Fibroblast of skin of right quadriceps (primary cell): ENCODE measurements at regions not wholly inside any gene's neighbourhood (a gene's known extent, or its start where the extent isn't known, plus 50 kb on each side); places are given as distances from the start of the nearest gene placed in this dataset.
"Not testable (repeated sequence)": the region's sequence is repeated elsewhere in the genome, so short reads cannot be mapped to it uniquely, and the experiment has no call there.

ENCODE experiments used
- DNase-seq: peaks from one replicate; pipeline ENCODE4 v3.0.0-alpha.2; 2013

DNA sequence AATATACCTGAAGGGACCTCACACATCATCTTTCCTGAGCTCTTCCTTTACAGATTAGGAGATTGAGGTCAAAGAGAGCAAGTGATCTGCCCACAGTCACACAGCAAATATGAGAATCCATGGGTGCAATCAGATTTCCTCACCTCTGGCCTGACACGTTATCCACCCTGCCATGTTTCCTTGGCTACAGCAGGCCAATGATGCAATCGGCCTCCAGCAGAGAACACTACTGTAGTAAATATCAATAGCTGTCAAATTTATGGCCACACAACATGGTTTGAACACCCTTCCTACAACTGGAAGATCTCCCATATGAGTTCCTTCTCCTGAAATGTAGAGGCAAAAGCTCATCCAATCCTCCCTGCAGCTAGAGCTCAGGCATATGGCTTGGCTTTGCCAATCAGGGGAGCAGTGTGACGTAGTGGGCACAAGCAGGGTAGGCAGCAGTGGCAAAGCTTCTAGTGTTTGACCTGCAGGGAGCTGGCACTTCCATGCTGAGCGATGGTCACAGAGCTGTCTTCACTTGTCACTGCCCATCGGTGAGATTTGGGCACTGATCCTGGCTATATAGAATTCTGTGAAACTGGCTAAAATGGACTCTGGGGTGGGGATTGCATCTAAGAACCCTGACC is 271.3 kb downstream of the TJP1 start:
- DNase-seq: no peak

DNA sequence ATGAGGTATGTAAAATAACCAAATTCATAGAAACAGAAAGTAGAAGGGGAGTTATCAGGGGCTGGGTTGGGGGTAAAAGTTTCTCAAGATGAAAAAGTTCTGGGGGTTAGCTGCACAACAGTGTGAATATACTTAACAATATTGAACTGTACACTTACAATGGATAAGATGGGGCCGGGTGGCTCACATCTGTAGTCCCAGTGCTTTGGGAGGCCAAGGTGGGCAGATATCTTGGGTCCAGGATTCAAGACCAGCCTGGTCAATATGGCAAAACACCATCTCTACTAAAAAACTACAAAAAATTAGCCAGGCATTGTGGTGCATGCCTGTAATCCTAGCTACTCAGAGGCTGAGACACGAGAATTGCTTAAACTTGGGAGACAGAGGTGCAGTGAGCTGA is 274.3 kb downstream of the TJP1 start:
- DNase-seq: no peak

DNA sequence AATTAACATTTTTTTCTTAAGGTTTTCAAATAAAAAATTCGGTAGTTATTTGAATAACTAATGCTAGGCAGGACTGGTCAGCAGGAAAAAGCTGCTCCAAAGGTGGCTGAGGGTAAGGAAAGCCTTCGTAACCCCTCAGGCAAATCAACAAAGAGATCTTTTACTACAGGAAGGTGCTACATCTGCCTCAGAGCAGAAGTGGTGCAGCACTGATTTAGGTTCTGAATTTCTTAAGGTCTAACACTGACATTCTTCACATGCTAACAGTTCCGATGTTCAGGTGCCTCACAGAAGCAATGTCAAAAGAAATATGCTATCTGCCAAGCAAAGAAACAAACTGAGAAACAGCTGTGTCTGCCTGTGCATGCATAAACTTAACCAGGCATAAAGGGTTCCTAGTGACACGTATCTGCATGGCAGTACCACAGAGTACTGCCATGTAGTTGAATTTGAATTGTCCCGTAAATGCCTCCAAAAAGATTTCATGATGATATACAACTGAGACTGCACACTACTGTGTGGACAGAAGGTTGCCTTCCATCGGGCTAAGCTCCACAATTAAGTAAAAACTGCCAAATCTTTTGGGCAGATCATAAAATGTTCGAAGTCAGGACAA is 275.0 kb upstream of the NSMCE3 start:
- DNase-seq: no peak

DNA sequence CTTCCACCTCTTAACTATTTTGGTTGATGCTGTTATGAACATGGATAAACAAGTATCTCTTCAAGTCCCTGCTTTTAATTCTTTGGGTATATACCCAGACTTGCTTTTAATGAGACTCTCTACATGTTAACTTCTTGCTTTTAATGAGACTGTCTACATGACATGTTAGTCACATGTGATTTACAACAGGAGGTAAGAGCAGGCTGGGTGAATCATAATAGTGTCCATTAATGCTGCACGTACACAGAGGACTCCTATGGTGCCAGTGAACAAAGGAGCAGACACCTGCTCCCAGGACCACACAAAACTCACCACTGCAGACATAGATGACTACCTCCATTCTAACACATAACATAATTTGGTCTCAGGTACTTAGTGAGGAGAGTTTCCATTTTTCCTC is 273.4 kb upstream of the NSMCE3 start:
- no peak for DNase-seq

DNA sequence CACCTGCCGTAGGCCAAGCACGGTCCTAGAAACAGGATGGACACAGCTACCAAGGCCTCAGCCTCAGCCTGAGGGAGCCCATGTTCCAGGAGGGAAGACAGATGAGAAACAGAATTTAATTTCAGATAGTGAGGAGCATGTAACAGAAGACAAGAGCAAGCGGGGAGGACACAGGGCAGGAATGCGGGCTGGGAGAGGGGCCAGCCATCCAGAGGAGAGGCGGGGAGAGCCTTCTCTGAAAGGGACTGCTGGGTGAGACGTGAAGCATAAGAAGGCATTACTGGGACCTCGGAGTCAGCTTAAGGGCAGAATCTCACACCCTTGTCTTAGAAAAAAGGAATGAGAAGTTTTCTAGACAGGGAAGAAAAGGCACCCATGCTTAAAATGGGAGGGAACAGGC is 271.7 kb upstream of the NSMCE3 start:
- no peak for DNase-seq

DNA sequence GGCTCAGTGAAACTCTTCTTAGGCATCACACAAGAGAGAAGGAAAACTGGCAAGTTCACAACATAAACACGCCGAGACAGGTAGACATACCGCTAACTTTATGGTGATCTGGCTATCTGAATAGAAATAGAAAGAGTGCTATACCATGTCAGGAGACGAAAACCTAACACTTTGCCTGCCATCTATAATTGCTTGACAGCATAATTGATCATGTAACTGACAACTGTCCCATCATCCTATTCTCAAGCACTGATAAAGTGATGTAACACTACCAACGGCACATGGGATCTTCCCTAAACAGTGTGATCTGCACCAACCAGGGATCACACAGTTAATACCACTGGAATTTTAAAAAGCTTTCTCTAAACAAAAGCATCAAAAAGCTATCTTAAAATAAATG is 270.9 kb upstream of the NSMCE3 start:
- DNase-seq: no peak

DNA sequence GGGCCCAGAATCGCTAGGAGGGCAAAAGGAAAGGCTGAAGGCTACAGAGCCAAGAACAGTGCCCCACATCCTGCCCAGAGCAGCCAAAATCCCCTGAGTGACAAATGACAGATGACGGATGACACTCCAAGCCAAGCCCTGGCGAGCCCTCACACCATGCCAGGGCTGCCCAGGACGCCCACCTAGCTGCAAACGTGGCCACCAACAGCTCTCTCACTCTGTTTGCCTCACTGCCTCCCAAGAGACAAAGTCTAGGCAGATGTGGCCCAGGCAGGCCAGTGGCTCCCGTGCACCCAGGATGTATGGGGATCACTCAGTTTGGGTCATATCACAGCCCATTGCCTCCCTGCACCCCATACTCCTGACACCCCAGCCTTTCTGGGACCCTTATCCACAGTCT is 270.1 kb upstream of the NSMCE3 start:
- DNase-seq: no peak

DNA sequence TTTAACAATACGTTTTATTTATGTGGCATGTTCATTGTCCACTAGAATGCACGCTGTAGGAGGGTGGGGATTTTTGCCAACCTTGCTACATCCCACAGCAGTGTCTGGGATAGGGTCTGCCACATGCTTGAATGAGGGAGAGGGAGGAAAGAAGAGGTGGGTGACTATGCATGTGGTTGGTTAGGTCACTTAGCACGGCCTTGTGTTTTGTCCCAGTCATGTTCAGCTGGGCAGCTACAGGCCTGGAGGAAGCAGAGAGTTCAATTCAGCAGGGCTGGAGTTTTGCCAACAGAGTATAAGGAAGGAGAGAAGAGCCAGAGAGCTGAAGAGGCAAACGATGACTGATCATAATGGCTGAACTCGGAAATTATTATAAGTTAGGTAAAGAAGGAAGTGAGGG is 268.4 kb upstream of the NSMCE3 start:
- DNase-seq: no peak

DNA sequence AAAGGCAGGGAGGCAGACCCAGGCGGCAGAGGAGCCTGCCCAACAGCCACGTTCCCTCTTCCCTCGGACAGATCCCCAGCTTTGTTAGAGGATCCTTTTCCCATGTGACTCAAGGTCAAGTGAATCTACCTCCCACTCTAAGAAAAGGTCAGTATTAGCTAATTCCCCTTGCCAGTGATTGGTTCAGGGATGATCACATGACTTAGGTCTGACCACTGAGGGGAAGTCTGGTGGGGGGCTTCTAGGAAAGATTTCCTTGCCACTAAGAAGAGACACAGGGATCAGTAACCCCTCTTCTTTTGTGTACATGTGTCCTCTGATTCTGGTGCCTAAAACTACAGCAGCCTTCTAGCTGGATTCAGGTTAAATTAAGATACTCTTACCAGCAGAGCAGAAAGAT is 266.3 kb upstream of the NSMCE3 start:
- DNase-seq: no peak

DNA sequence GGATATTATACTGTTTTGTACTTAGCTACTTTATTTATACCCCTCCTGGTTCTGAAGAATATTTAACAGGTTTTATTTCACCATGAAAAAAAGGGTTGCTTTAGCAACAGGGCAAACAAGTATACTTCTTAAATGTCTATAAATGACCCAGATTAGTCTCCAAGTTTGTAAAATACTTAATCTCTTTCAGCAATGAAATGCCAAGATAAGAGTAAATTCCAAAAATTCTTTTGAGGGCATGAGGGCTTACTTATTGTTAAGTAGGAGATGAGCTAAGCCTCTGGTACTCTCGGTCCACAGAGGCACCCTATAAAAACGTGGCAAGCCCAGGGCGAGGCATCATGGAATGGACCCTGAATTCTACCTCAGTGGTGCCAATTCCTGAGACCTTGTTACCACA is 264.8 kb upstream of the NSMCE3 start:
- no peak for DNase-seq

DNA sequence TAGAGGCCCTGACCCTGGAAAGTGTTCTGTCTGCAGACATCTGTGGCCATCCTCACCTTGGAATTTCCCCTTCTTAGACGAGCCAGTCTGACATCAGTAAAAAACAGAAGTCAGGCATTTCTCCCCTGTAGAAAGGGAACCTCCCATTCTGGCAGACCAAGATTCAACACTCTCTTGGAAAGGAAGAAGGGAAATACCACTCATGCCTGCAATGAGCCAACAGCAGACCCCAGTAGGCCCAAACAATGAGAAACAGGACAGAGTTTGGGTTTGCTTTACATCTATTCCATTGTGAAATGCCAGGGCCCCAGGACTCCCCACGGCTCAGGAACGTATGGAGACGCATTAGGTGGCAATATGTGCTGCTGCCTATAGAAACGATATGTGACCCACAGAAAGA is 264.0 kb upstream of the NSMCE3 start:
- DNase-seq: peak; percentile 12

DNA sequence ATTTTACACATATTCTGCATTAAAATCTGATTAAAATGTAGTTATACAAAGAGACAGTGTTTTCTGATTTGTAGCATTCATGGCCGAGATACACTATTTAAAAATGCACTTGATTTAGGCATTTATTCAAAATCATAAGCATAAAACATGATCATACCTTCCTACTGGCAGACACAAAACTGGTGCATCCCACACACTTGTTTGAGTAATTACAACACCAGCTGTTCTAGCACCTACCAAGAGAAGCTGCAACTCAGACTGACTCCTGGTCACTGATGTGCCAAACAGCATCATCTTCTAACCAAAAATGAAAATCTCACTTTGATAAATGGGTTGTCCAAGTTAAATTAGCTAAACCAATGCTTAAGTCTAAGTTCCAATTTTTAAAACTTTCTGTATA is 262.7 kb upstream of the NSMCE3 start:
- DNase-seq: no peak

DNA sequence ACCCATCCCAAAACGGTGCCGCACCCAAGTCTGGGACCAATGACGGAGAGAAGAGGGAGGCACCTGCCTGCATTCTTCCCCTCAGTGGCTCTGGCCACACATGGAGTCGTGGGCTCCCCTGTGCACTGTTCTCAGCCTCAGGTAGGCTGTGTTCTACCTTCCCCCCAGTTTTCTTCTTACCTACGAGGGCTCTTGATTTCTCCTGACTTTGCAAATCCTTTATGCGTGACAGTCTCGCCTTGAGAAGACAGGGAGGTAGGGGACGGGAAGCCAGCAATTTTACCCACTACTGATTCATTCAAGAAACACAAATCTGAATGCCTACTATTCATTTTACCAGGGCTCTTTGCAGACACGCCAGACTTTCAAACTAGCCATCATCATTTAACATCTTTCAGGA is 261.3 kb upstream of the NSMCE3 start:
- no peak for DNase-seq

DNA sequence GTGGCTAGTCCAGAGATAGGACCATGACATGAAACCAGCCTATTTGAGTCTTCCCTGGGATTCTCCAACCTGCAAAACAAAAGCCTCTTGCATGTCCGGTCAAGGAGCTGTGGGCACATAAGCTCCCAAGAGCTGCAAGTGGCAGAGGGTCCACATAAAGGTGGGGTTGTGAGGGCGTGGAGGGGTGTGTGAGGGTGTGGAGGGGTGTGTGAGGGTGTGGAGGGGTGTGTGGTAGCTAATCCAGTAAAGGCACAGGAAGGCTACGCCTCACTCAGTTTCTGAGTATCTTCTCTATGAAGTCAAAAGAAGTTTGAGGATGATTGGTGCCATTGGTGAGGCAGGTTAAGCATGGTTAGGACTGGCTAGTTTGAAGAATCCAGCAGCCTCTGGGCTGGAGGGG is 259.4 kb upstream of the NSMCE3 start:
- DNase-seq: no peak

DNA sequence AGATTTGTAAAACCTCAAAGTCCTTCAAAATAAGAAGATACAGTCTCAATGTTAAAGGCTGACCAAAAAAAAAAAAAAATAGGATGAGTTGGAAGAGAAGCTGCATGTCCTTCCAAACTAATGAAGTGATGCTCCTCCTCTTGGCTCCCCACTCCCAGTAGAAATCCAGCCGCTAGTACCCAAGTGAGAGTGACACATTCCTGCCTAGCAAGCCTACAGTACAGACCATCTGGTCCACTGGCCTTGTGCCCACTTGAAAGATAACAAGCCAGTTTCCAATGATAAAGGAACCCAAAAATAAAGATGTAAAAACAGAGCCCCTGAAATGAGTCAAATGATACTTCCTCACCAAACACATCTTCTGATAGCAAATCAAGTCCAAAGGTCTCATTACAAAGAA is 258.7 kb upstream of the NSMCE3 start:
- DNase-seq: no peak

DNA sequence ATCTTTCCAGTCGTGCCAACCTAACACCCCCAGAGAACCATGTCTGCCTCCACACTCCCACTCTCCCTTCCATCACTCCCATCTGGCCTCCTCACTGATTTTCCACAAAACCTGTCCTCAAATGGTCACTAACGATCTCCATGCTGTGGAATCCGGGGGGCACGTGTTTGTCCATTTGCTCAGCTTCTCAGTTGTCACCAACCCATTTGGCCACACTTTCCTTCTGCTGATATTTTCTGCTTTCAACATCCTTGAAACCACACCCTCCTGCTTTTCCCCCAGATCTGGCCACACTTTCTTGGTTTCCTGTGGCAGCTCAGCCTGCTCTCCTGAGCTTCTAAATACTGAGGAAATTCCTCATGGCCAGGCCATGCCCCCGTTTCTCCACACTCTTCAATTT is 257.2 kb upstream of the NSMCE3 start:
- DNase-seq: no peak

DNA sequence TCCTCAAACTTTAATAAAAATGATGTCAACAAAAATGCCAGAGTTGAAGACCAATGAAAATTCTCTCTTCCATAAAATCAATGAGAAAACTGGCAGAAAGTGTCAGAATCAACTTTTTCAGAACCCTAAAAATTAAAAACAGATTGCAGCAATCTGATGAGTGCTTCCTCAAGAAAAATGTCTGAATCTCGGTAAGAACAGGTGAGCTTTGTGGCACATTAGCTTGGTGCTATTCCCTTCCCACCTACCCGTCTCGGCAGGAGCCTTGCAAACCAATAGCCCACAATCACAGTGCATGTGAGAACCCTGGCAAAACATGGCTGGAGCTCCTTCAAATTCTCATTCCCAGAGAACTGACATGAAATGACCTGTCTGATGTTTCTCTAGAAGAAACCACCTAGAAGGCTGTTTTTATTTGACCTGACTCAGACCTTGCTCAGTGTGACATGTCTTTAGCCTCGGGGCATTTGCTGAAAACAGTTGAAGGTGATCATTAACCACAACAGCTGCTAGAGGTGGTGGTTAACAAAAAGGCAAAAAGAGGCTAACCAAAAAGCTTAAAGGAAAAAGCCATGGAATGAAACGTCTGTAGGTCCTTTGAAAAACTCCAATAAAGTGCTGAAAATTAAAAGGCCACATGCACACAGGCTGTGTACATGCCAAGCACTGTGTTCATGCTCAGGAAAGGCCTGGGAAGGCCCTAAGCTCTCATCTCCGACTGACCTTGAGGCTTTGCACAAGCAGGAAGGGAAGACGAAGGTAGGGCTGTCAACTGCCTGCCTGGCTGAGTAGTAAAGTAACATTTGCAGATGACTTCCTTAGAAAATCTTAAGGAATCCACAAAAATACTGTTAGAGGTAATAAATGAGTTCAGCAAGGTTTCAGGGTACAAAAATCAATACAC is 253.0 kb upstream of the NSMCE3 start:
- no peak for DNase-seq

DNA sequence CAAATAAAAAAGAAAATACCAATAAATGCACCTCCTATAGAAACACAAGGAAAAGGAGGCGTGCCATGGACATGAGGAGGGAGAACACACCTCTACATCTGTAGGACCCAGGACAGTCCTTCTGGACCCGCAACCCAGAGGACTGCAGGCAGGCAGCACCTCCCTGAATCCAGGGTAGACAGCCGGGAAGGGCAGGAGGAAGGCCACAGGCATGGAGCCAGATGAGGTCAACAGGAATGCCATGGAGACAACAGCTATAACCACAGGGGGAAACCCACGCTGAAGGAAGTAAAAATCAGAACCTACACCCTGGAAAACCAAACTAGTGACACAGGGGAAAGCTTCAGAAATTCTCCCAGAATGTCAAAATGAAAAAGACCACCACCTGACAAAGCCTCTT is 248.8 kb upstream of the NSMCE3 start:
- no peak for DNase-seq

DNA sequence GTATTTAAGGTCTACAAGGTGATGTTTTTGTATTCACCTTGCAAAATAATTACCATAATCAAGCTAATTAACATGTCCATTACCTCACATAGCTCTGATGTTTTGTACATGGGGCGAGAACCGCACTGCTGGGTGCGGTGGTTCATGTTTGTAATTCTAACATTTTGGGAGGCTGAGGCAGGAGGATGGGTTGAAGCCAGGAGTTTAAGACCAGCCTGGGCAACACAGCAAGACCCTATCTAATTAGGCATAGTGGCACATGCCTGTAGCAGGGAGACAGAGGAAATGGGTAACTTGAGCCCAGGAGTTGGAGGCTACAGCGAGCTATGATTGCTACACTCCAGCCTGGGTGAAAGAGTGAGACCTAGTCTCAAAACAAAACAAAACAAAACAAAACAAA is 248.2 kb upstream of the NSMCE3 start:
- DNase-seq: no peak

DNA sequence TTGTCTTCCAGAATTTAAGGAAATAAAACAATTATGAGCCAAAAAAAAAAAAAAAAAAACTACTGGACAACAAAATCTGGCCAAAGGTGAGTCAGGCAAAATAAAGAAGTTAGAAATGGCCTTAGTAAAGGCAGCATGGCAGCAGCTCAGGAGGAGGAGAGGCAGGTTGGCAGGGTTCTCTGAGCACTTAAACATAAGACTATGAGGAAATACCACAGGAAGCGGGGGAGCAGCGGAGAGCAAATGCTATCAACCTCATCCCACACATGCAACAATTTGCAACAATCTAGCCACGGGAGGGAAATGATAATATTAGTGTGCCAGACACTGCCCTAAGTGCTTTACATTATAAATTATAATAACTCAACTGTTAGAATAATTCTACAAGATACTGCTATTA is 247.3 kb upstream of the NSMCE3 start:
- DNase-seq: no peak

DNA sequence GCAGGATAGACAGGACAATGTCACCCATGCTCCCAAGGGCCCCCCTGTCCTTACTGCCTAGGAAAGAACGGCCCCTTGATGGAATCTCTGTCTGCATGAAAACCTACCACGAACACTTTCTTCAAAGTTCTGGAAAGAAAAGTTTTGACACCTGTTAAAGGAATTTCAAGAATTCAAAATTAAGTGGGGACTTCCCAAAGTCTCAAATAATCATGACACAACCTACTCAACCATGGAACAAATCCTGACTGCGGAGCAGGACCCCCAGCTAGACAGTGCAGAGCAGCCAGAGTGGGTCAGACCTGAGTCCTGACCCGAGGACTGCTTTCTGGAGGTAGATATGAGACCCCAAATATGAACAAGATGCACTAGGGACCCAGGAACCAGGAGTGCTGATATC is 245.3 kb upstream of the NSMCE3 start:
- DNase-seq: no peak

DNA sequence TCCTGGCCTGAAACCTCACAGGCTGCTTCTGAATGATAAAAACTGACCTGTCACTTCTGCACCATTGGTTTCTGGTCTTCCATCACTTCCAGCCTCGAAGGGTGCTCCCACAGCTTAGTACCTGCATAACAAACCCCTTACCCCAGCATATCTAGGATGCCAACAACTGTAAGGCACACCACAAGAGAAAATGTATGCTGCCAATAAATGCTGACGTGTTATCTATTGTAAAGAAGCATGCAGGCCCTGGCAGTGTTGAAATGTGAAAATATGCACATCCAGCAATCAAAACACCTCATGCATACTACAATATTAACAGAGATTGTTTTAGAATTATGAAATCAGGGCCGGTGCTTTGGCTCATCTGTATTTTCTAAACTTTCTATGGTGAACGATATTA is 242.0 kb upstream of the NSMCE3 start:
- DNase-seq: no peak

DNA sequence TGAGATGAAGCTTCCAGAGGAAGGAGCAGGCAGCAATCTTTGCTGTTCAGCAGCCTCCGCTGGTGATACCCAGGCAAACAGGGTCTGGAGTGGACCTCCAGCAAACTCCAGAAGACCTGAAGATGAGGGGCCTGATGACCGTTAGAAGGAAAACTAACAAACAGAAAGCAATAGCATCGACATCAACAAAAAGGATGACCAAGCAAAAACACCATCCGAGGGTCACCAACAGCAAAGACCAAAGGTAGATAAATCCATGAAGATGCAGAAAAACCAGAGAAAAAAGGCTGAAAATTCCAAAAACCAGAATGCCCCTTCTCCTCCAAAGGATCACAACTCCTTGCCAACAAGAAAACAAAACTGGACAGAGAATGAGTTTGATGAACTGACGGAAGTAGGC is 235.9 kb upstream of the NSMCE3 start:
- not testable (repeated sequence) for DNase-seq

DNA sequence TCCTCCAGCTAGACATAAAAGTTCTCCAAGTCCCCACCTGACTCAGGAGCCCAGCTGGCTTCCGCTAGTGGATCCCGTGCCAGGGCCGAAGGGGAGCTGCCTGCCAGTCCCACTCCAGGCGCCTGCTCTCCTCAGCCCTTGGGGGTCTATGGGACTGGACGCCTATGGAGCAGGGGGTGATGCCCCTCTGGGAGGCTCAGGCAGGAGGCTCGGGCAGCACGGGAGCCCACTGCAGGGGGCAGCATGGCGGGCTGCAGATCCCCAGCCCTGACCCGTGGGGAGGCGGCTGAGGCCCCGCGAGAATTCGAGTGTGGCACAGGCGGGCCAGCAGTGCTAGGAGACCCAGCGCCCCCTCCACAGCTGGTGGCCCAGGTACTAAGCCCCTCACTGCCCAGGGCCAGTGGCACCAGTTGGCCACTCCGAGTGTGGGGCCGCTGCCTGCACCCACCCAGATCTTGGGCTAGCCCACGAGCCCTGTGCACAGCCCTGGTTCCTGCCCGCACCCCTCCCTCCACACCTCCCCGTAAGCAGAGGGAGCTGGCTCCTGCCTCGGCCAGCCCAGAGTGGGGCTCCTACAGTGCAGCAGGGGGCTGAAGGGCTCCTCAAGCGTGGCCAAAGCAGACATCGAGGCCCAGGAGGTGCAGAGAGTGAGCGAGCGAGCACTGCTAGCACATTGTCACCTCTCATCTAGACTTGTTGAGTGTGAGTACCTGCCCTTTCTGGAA is 221.3 kb upstream of the NSMCE3 start:
- DNase-seq: no peak
